Retina (tissue), 1 donor: ENCODE measurements at regions not wholly inside any gene's neighbourhood (a gene's known extent, or its start where the extent isn't known, plus 50 kb on each side); places are given as distances from the start of the nearest gene placed in this dataset.

Source experiments
- DNase-seq: peaks from one replicate; pipeline ENCODE4 v3.0.0-alpha.2; 2016

GRCh38 chr16:85188822-85189672, 76.8 kb upstream of the CIBAR2 start:
- no peak for DNase-seq

DNA sequence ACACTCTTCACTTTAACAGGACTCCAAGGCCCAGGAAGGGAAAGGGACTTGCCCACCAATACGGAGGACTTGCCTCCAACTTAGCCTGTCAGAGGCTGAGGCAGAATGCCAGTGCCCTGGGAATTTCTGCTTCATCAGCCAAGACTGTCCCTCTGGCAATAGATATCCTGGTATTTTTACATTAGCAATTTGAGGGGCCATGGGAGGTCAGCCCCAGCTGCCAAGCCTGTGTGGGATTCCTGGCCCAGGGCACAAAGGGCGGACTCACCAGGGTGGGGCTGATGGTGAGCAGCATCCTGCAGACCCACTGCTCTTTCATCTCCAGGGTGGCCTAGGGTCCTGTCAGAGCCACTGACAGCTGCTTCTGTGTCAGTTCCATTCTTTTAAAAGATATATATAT, 78.3 kb upstream of the CIBAR2 start:
- no peak for DNase-seq

DNA sequence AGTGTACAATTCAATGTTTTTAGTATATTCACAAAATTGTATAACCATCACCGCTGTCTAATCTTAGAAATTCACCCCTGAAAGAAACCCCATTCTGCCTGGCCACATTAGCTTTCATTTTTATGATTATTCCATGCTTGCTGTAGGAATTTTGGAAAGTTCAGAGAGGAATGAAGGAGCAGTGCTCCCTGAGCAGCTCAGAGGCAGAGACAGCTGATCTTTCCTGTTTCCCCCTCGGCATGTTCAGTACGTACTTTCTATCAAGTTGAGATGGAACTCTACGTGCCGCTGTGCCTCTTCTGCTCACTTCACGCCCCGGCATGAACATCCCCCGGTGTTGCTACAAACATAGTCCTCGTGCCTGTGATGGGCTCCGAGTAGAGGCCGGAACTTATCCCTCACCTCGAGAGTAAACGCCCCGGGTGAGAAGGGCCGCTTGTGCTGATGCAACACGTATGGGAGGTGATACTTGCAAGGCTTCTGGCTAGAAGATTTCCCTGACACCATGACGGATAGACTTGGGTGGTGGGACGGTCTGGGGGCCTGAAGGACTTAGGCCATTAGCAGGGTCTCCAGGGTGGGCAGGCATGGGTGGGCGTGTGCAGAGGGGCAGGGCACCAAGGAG, 79.2 kb upstream of the CIBAR2 start:
- DNase-seq: no peak

- DNase-seq: no peak
Measured at GRCh38 chr16:85192238-85193114, 80.2 kb upstream of the CIBAR2 start.

GRCh38 chr16:85193115-85193493, 80.8 kb upstream of the CIBAR2 start:
- no peak for DNase-seq

- no peak for DNase-seq
Measured at GRCh38 chr16:85193876-85194275, 81.6 kb upstream of the CIBAR2 start.

DNA sequence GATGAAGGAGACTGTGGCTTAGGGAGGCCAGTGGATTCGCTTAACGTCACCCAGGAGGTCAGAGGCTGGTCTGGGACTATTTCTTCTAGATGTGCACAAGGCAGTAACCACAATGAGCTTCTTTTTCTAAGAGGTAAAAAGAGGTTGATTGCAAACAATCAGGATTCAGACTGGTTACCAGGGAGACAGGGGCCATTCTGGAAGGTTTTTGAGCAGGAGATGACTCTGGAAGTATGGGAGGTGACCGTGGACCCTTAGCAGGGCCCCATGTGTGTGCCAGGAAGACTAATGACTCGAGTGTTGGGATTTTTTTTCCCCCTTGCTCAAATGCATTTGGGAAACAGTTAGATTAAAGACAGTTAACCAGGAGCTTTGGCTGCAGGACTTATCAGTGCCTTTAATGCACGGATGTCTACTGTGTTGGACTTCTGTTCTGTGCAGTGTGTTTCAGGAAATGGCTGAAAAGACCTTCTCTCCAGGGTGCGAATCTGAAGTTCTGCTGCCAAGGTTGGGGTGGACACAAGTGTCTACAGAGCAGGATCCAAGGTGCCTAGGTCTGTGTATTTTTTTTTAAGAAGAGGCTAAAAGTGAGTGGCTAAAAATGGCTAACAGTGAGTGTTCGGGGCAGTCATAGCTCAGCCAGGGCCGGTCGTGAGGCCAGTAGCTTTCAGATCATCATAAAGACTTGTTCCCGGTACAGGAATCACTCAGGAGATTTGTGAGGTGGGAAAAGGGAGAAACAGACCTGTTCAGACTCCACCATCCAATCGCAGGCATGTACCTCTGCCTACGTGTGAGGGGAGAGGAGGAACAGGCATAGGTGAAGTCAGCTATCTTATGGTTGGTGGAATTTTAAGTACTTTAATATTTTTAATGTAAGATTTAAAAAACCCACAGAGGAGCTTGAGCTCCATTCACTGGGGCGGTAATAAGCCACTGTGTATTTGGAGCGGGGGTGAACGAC, 82.3 kb upstream of the CIBAR2 start:
- DNase-seq: no peak

DNA sequence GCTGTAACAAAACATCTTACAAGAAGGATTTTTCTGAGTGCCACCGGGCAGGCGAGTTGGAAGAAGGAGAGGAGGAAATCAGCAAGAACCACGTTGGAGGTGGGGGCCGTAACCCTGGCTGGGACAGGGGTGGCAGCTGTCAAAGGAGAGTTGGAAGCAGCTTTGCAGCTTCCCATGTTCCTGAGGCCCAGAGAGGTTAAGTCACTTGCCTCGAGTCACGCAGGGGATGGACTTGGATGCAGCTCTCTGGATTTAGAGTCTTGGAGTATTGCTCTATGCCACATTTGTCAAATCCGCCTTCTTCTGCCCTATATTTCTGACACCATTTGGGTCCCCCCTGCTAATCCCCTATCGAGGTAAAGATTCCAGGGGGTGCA, 83.0 kb upstream of the CIBAR2 start:
- no peak for DNase-seq

- no peak for DNase-seq
Measured at GRCh38 chr16:85195900-85196772, 83.9 kb upstream of the CIBAR2 start.

- no peak for DNase-seq
Measured at GRCh38 chr16:85196976-85197375, 84.7 kb upstream of the CIBAR2 start.

GRCh38 chr16:85197611-85198566, 85.6 kb upstream of the CIBAR2 start:
- DNase-seq: no peak

- no peak for DNase-seq
Measured at GRCh38 chr16:85199069-85199725, 86.9 kb upstream of the CIBAR2 start.

- no peak for DNase-seq
Measured at GRCh38 chr16:85199880-85200279, 87.6 kb upstream of the CIBAR2 start.

DNA sequence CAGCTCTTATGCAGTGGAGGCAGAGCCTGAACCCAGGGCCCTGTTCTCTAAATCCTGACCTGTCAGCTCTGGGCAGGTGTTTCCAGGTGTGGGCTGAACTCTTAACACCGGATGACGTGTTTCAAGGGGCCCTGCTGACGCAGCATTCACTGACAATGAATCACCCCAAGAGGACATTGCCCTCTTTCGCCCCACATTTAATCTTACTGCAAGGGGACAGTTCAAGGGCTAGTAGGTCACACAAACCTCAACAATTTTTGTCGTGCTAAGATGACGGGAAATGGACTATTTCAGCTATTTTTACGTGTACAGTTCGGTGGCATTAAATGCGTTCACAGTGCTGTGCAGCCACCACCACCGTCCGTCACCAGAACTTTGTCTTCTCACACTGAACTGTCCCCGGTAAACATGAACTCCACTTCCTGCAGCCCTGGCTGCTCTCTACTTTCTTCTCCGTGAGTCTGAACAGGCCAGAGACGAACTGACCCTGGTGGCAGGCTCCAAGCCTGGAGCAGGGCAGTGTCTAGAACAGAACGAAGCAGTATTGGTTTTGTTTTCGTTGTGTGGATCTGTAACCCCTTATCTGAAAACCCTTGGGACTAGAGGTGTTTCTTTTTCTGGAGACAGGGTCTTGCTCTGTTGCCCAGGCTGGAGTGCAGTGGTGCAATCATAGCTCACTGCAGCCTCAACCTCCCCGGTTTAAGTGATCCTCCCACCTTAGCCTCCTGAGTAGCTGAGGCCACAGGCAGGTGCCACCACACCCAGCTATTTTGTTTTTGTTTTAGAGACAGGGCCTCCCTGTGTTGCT, 88.4 kb upstream of the CIBAR2 start:
- DNase-seq: no peak

GRCh38 chr16:85201574-85201973, 89.3 kb upstream of the CIBAR2 start:
- DNase-seq: no peak

DNA sequence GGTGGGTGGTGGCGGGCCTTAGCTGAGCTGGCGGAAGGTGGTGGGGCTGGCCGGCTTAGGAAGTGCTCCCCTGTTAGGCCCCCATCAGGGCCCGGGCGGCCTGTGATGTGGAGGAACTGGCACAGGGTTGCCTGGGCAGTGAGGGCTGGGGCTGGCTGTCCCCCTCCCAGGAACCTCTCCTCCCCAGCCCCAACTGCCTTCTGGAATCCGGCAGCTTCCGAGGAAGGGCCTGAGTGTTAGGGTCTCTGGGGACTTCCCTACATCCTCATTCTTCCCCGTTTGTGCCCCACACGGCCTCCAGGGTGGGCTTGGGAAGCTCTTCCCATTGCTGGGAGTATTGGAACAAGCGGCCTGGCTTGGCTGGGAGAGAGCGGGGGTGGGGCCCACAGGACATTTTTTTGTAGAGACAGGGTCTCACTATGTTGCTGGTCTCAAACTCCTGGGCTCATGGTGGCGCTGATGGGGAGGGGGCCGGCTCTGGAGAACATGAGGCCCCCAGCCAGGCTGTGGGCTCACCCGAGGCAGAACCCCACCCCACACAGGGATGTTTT, 89.9 kb upstream of the CIBAR2 start:
- DNase-seq: no peak

DNA sequence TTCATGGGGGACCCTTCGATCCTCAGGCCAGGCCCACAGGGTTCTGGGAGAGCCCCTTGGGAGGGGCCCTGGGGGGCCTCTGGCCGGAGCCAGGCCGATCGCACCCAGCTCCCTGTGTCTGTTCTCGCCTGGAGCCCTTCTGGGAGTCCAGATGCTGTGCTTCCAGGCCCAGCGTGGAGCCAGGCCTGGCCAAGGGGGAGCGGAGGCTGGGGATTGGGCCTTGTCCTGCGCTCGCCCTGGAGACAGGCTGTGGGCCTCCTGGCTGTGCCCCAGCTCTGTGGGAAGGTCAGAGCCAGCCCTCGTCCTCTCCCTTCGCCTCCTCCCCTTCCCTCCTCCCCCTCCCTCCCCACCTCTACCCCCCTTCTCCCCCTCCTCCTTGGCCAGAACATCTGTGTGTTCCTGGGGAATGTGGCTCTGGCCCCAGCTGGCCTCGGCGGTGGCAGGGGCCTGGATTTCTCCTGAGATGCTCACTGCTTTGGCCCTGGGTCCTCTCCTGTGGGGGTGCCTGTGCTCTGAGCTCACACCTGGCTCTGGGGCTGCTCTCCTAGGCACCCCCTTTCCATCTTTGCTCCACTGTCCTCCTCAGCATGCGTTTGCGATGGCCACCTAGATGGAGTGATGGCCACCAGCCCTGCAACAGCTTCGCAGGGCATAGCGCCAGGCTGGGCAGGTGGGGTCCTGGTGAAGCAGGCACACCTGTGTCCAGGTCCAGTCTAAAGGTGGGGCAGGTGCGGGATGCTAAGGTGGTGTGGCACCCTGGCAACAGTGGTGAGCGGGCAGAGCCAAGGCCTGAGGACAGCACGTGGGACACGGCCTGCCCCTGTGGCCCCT, 90.6 kb upstream of the CIBAR2 start:
- DNase-seq: peak; percentile 83

DNA sequence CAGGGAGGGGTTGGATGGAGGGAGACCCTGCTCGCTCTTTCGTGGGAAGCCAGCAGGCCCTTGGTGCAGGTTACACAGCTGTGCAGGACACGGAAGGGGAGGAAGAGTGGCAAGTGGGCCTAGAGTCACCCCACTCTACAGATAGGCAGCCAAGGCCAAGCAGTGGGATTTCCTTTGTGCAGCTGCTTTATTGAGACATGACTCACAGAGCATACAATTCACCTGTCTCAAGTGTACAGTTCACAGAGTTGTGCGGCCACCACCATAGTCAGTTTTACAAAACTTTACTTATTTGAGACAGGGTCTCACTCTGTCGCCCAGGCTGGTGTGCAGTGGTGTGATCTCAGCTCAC, 91.2 kb upstream of the CIBAR2 start:
- no peak for DNase-seq
